ENCODE measurements at regions not wholly inside any gene's neighbourhood (a gene's known extent, or its start where the extent isn't known, plus 50 kb on each side); places are given as distances from the start of the nearest gene placed in this dataset.
"Not testable (repeated sequence)": the region's sequence is repeated elsewhere in the genome, so short reads cannot be mapped to it uniquely, and the experiment has no call there.

GRCh38 chr14:85316701-85317410 is 213.1 kb upstream of the FLRT2 start:
- DNase-seq (ENCODE audit: low read depth): no peak

GRCh38 chr14:85317491-85318021 is 212.4 kb upstream of the FLRT2 start:
- no peak for DNase-seq (ENCODE audit: low read depth)

GRCh38 chr14:85319101-85319500 is 210.8 kb upstream of the FLRT2 start:
- DNase-seq (ENCODE audit: low read depth): no peak

- no peak for DNase-seq (ENCODE audit: low read depth)
These were observed 209.8 kb upstream of the FLRT2 start for GRCh38 chr14:85319998-85320630.

GRCh38 chr14:85325134-85326017 is 204.6 kb upstream of the FLRT2 start:
- DNase-seq (ENCODE audit: low read depth): no peak

- DNase-seq (ENCODE audit: low read depth): no peak
These were observed 197.5 kb upstream of the FLRT2 start for GRCh38 chr14:85332401-85332800.

- no peak for DNase-seq (ENCODE audit: low read depth)
These were observed 196.6 kb upstream of the FLRT2 start for GRCh38 chr14:85333313-85333712.

GRCh38 chr14:85333841-85334240 is 196.1 kb upstream of the FLRT2 start:
- no peak for DNase-seq (ENCODE audit: low read depth)

GRCh38 chr14:85334316-85334715 is 195.6 kb upstream of the FLRT2 start:
- DNase-seq (ENCODE audit: low read depth): no peak

- no peak for DNase-seq (ENCODE audit: low read depth)
These were observed 193.7 kb upstream of the FLRT2 start for GRCh38 chr14:85336257-85336656.

- no peak for DNase-seq (ENCODE audit: low read depth)
These were observed 193.1 kb upstream of the FLRT2 start for GRCh38 chr14:85336817-85337216.

- no peak for DNase-seq (ENCODE audit: low read depth)
These were observed 191.0 kb upstream of the FLRT2 start for GRCh38 chr14:85338895-85339294.

- DNase-seq (ENCODE audit: low read depth): no peak
These were observed 186.9 kb upstream of the FLRT2 start for GRCh38 chr14:85342858-85343607.

GRCh38 chr14:85344171-85344570 is 185.8 kb upstream of the FLRT2 start:
- DNase-seq (ENCODE audit: low read depth): no peak

GRCh38 chr14:85344847-85345570 is 184.9 kb upstream of the FLRT2 start:
- no peak for DNase-seq (ENCODE audit: low read depth)

GRCh38 chr14:85350667-85351066 is 179.3 kb upstream of the FLRT2 start:
- DNase-seq (ENCODE audit: low read depth): no peak

GRCh38 chr14:85352588-85352987 is 177.4 kb upstream of the FLRT2 start:
- DNase-seq (ENCODE audit: low read depth): not testable (repeated sequence)

- DNase-seq (ENCODE audit: low read depth): no peak
These were observed 172.8 kb upstream of the FLRT2 start for GRCh38 chr14:85357120-85357519.

- DNase-seq (ENCODE audit: low read depth): no peak
These were observed 171.7 kb upstream of the FLRT2 start for GRCh38 chr14:85358136-85358785.

GRCh38 chr14:85359505-85359904 is 170.4 kb upstream of the FLRT2 start:
- DNase-seq (ENCODE audit: low read depth): no peak

GRCh38 chr14:85363358-85363757 is 166.6 kb upstream of the FLRT2 start:
- DNase-seq (ENCODE audit: low read depth): no peak
